Body of pancreas (tissue), 4 donors: ENCODE measurements at regions not wholly inside any gene's neighbourhood (a gene's known extent, or its start where the extent isn't known, plus 50 kb on each side); places are given as distances from the start of the nearest gene placed in this dataset.

Experiments
- ATAC-seq: fragments of 150-250 bp; one replicate; pipeline ENCODE4 v1.9.1; 2016
- DNase-seq, 4 donors: peaks; one replicate each; pipeline ENCODE4 v3.0.0-alpha.2; 2019
- H3K27ac ChIP-seq, 4 donors: fragments of 200-600 bp; sonication (generic); 1 replicate in 3 of 4; 2 replicates in 1 of 4; pipeline versions ENCODE4 v1.5.1 to v1.6.1; 2016 to 2019; ENCODE audit warnings: mild to moderate bottlenecking in 1 of 4, mixed read lengths in 1 of 4, moderate library complexity in 1 of 4
- H3K27me3 ChIP-seq, 2 donors: fragments of 200-600 bp; sonication (generic); one replicate each; pipeline ENCODE4 v1.6.0; 2016; ENCODE audit warnings: mild to moderate bottlenecking in 1 of 2
- H3K36me3 ChIP-seq, 2 donors: fragments of 200-600 bp; sonication (generic); replicated peaks in 1 of 2; 2 replicates each; pipeline ENCODE4 v1.5.1; 2016; ENCODE audit warnings: low read depth in 2 of 2; ENCODE audit not compliant: insufficient read depth in 1 of 2
- H3K4me1 ChIP-seq: fragments of 200-600 bp; sonication (generic); one replicate; pipeline ENCODE4 v1.6.0; 2016
- H3K4me3 ChIP-seq, 2 donors: fragments of 200-600 bp; sonication (generic); 1 replicate in 1 of 2; 2 replicates in 1 of 2; pipeline ENCODE4 v1.5.1; 2016 to 2019
- H3K9me3 ChIP-seq, 3 donors: fragments of 200-600 bp; sonication (generic); 1 replicate in 2 of 3; 2 replicates in 1 of 3; pipeline ENCODE4 v1.5.1; 2016
- POLR2A ChIP-seq, 3 donors: fragments of 450-650 bp; IDR thresholded peaks; one replicate each; pipeline ENCODE4 v1.6.1; 2016; ENCODE audit warnings: antibody characterized with exemption in 3 of 3, mild to moderate bottlenecking in 2 of 3
- WGBS, 2 donors: methylation state at CpG; one replicate each; pipeline ENCODE4 v1.1.5; 2017; 5-methylcytosine and 5-hydroxymethylcytosine counted together
- intact Hi-C: fragments of 100-400 bp; cut with DNase I; formaldehyde crosslinking; loops from one replicate; pipeline ENCODE4 v1.15.1; 2023
- TF ChIP-seq, protein P1 (sequence below), 7 experiments: fragments of 450-650 bp in 4 of 7; fragments of 200-600 bp in 3 of 7; sonication (generic) in 3 of 7; IDR thresholded peaks; one replicate each; pipeline ENCODE4 v1.5.1; 2016 to 2019; ENCODE audit warnings: antibody characterized with exemption in 7 of 7

DNA sequence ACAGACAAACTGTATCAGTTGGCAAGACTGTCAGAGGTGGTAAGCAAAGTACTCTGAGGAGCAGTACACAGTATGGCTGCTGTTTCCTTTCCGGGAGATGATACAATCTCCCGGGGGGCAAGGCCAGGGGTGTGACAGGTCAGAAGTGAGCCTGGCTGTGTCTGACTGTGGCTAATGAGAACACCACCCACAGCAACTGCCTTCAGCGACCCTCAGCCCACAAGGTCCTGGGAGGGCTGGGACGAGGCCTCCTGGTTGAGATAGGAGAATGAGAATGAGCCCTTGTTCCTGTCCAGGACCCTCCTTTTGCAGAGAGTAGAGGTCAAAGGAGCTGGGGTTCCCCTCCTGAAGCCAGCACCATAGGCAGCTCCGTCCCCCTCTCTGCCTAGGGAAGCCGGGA lies 421.7 kb downstream of the TCERG1L start:
- Histone ChIP-seq H3K4me3 (no peak overlapping the region), H3K27me3 (no peaks in the 10 kb centered on the region), H3K27ac (no peak overlapping the region), H3K36me3 (no peaks in the 10 kb centered on the region), H3K9me3 (no peaks in the 10 kb centered on the region), H3K4me1 (no peaks in the 10 kb centered on the region)
- TF ChIP-seq POLR2A (IDR thresholded peaks at IDR 0.05), result no peak
- TF ChIP-seq, protein P1, sequence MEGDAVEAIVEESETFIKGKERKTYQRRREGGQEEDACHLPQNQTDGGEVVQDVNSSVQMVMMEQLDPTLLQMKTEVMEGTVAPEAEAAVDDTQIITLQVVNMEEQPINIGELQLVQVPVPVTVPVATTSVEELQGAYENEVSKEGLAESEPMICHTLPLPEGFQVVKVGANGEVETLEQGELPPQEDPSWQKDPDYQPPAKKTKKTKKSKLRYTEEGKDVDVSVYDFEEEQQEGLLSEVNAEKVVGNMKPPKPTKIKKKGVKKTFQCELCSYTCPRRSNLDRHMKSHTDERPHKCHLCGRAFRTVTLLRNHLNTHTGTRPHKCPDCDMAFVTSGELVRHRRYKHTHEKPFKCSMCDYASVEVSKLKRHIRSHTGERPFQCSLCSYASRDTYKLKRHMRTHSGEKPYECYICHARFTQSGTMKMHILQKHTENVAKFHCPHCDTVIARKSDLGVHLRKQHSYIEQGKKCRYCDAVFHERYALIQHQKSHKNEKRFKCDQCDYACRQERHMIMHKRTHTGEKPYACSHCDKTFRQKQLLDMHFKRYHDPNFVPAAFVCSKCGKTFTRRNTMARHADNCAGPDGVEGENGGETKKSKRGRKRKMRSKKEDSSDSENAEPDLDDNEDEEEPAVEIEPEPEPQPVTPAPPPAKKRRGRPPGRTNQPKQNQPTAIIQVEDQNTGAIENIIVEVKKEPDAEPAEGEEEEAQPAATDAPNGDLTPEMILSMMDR (IDR thresholded peaks at IDR 0.05), result no peak
- intact Hi-C loops, result no loop called here
- 61 to 69% methylated on average over 5 to 6 of the region's 6 CpGs for WGBS, 2 donors
- ATAC-seq (no peak), DNase-seq (no peak)

DNA sequence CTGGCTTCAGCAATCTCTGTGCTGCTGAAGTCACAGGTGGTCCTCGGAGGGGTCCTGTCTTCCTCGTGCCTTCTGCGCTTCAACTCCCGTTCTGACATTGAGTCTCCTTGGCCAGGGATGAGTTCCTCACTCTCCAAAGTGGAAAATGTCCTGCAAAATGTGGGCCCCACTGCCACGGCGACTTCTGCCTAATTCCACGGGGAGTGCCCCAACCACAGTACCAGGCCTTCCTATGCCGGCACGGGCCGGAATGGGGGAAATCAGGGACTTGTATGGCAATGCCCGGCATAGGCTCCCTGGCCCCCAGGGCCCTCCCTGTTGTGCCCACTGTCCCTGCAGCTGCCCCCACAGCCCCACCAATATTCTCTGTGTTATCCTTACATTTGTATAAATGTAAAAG lies 420.5 kb downstream of the TCERG1L start:
- ATAC-seq, result no peak
- Histone ChIP-seq H3K27ac (no peak overlapping the region), H3K9me3 (no peaks in the 10 kb centered on the region), H3K27me3 (no peaks in the 10 kb centered on the region), H3K4me1 (no peaks in the 10 kb centered on the region), H3K36me3 (no peaks in the 10 kb centered on the region), H3K4me3 (no peak overlapping the region)
- TF ChIP-seq POLR2A (IDR thresholded peaks at IDR 0.05), result no peak
- TF ChIP-seq, protein P1 (IDR thresholded peaks at IDR 0.05), result no peak
- 81 to 84% methylated on average over 11 of the region's 11 CpGs for WGBS, 2 donors
- no peak for DNase-seq
- intact Hi-C loops, result no loop called here

DNA sequence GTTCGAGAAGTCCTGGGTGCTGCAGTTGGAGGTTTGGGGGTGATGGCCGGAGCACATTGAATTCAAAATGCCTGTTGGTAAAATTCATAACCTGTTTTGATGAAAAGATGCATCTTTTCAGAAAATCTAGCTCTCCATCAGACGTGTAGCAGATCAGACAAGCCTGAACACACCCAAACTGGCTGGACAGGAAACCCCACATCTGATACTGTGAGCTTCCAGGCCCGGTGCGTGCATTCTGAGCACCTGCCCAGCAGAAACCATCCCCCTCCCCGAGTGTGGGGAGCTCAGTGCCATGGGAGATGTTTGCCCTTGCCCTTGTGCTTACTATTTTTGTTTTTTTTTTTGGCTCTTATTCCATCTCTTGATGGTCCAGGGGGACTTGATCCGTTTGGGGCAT lies 417.1 kb downstream of the TCERG1L start:
- Histone ChIP-seq H3K27ac (no peak overlapping the region), H3K9me3 (no peaks in the 10 kb centered on the region), H3K36me3 (no peaks in the 10 kb centered on the region), H3K27me3 (no peaks in the 10 kb centered on the region), H3K4me1 (no peaks in the 10 kb centered on the region), H3K4me3 (no peak overlapping the region)
- WGBS, 2 donors, result 31 to 35% methylated on average over 7 of the region's 7 CpGs
- DNase-seq, result no peak
- no peak for ATAC-seq
- TF ChIP-seq POLR2A (IDR thresholded peaks at IDR 0.05), result no peak
- TF ChIP-seq, protein P1 (IDR thresholded peaks at IDR 0.05), result no peak
- intact Hi-C loops, result no loop called here

DNA sequence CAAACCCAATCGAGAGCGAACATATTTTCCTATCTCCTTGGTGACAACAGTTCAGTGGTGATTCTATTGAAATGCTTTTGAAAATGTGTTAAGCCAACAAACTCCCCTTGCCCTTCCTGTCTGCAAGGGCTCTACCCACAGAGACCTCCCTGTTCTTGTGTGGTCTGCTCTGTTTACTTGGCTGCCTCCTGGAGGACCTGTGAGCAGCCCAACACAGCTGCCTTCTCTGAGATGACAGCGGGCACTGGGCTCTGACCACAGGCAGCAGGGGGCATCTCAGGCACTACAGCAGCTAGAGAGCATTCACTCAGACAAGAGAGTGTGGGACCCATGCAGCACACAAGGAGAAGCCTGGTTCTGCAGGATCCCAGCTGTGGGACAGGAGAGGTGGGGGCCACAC lies 416.4 kb downstream of the TCERG1L start:
- ATAC-seq (no peak), DNase-seq (no peak)
- WGBS, 2 donors, result 51 to 59% methylated on average over 2 to 3 of the region's 3 CpGs
- no peaks in the 10 kb centered on the region for H3K9me3 ChIP-seq
- H3K27me3 ChIP-seq, result no peaks in the 10 kb centered on the region
- no peaks in the 10 kb centered on the region for H3K36me3 ChIP-seq
- H3K4me1 ChIP-seq, result no peaks in the 10 kb centered on the region
- H3K27ac ChIP-seq, result no peak overlapping the region
- intact Hi-C loops, result no loop called here
- H3K4me3 ChIP-seq, result no peak overlapping the region
- TF ChIP-seq POLR2A (IDR thresholded peaks at IDR 0.05), result no peak
- TF ChIP-seq, protein P1 (IDR thresholded peaks at IDR 0.05), result no peak

DNA sequence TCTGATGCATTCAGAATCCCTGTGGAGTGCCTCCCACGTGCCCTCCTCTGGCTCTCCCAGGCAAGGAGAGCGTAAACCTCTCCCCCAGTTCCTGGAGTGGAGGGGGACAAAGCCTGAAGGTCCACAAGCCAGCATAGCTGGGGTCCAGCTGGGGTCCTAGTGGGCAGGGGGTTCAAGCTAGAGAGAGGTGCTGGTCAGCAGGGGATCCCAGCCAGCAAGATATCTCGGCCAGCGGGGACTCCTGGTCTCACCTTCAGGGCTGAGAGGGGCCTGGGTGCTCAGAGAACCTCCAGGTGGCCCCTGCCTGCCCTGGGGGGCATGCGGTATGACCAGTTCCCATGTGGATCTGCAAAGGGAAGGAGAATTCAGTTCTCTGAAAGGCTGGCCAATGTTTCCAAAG lies 413.7 kb downstream of the TCERG1L start:
- 54 to 65% methylated on average over 4 to 5 of the region's 5 CpGs for WGBS, 2 donors
- TF ChIP-seq, protein P1 (IDR thresholded peaks at IDR 0.05), result no peak
- no peak for TF ChIP-seq POLR2A (IDR thresholded peaks at IDR 0.05)
- H3K4me1 ChIP-seq, result no peaks in the 10 kb centered on the region
- H3K4me3 ChIP-seq, result no peak overlapping the region
- no peaks in the 10 kb centered on the region for H3K27me3 ChIP-seq
- H3K36me3 ChIP-seq, result no peaks in the 10 kb centered on the region
- no peak overlapping the region for H3K27ac ChIP-seq
- intact Hi-C loops, result no loop called here
- DNase-seq (no peak), ATAC-seq (no peak)
- no peaks in the 10 kb centered on the region for H3K9me3 ChIP-seq
